PFSK-1 (cell line): ENCODE measurements at regions not wholly inside any gene's neighbourhood (a gene's known extent, or its start where the extent isn't known, plus 50 kb on each side); places are given as distances from the start of the nearest gene placed in this dataset.

Experiments
- FOXP2 ChIP-seq: optimal IDR thresholded peaks from 2 replicates; pipeline ENCODE3; 2011; ENCODE audit warnings: borderline replicate concordance, control low read depth, inconsistent platforms; ENCODE audit not compliant: insufficient read depth; ENCODE audit errors: extremely low read length, extremely low read depth
- POLR2AphosphoS5 ChIP-seq: IDR thresholded peaks from 2 replicates; pipeline ENCODE4 v1.6.1; 2012; ENCODE audit warnings: low read depth, mild to moderate bottlenecking, control low read depth, low read length, moderate library complexity
- SIN3A ChIP-seq: IDR thresholded peaks from 2 replicates; pipeline ENCODE4 v1.6.1; 2012; ENCODE audit warnings: mild to moderate bottlenecking, low read length, moderate library complexity, borderline replicate concordance; ENCODE audit not compliant: insufficient read depth
- TAF1 ChIP-seq: IDR thresholded peaks from 2 replicates; pipeline ENCODE4 v1.6.1; 2012; ENCODE audit warnings: low read length, control low read depth, borderline replicate concordance; ENCODE audit not compliant: insufficient read depth
- TF ChIP-seq, protein P1 (sequence below), 2 experiments: IDR thresholded peaks; 2 replicates each; pipeline versions ENCODE4 v1.6.1 to v1.8.0; 2011 to 2012; ENCODE audit warnings: low read depth in 2 of 2, low read length in 2 of 2, control low read depth in 1 of 2, inconsistent platforms in 1 of 2, mild to moderate bottlenecking in 1 of 2, moderate library complexity in 1 of 2; ENCODE audit not compliant: insufficient read depth in 1 of 2

DNA sequence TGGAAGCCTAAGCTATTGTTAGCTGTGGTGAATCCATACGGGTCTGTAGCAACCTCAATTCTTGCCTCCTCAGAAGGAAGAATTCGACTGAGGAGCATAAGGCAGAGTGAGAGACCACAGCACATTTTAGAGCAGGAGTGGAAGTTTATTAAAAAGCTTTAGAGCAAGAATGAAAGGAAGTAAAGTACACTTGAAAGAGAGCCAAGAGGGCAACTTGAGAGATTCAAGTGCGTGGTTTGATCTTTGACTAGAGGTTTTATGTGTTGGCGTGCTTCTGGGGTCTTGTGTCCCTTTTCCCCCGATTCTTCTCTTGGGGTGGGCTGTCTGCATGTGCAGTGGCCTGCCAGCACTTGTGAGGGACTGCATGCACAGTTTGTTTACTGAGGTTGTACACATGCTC lies 880.6 kb upstream of the INTU start:
- TF ChIP-seq SIN3A = no peak
- no peak for TF ChIP-seq FOXP2
- TF ChIP-seq, protein P1, sequence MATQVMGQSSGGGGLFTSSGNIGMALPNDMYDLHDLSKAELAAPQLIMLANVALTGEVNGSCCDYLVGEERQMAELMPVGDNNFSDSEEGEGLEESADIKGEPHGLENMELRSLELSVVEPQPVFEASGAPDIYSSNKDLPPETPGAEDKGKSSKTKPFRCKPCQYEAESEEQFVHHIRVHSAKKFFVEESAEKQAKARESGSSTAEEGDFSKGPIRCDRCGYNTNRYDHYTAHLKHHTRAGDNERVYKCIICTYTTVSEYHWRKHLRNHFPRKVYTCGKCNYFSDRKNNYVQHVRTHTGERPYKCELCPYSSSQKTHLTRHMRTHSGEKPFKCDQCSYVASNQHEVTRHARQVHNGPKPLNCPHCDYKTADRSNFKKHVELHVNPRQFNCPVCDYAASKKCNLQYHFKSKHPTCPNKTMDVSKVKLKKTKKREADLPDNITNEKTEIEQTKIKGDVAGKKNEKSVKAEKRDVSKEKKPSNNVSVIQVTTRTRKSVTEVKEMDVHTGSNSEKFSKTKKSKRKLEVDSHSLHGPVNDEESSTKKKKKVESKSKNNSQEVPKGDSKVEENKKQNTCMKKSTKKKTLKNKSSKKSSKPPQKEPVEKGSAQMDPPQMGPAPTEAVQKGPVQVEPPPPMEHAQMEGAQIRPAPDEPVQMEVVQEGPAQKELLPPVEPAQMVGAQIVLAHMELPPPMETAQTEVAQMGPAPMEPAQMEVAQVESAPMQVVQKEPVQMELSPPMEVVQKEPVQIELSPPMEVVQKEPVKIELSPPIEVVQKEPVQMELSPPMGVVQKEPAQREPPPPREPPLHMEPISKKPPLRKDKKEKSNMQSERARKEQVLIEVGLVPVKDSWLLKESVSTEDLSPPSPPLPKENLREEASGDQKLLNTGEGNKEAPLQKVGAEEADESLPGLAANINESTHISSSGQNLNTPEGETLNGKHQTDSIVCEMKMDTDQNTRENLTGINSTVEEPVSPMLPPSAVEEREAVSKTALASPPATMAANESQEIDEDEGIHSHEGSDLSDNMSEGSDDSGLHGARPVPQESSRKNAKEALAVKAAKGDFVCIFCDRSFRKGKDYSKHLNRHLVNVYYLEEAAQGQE (IDR thresholded peaks at IDR 0.05; ENCODE audit: insufficient read depth in 1 of 2, low read depth in 2 of 2, low read length in 2 of 2) = no peak
- TF ChIP-seq POLR2AphosphoS5 = no peak
- TF ChIP-seq TAF1 = no peak

DNA sequence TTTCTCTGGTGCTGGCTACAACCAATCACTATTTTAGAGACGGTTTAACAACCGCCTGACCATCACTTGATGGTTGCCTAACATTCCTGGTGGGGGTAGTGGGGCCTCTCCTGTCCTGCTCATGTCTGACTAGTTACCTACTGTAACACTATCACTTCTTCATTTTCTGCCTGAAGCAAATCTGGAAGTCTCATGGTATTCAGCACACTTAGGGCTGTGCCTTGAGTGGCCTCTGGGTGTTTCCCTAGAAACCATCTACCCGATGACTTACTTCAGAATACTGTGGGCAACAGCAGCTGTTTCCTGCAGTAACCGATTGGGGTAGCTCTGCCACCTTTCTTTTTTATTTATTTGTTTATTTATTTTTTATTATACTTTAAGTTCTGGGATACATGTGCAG lies 880.1 kb upstream of the INTU start:
- TF ChIP-seq POLR2AphosphoS5 = no peak
- TF ChIP-seq FOXP2 = no peak
- no peak for TF ChIP-seq SIN3A
- TF ChIP-seq TAF1 = no peak
- TF ChIP-seq, protein P1 (IDR thresholded peaks at IDR 0.05; ENCODE audit: insufficient read depth in 1 of 2, low read depth in 2 of 2, low read length in 2 of 2) = no peak

DNA sequence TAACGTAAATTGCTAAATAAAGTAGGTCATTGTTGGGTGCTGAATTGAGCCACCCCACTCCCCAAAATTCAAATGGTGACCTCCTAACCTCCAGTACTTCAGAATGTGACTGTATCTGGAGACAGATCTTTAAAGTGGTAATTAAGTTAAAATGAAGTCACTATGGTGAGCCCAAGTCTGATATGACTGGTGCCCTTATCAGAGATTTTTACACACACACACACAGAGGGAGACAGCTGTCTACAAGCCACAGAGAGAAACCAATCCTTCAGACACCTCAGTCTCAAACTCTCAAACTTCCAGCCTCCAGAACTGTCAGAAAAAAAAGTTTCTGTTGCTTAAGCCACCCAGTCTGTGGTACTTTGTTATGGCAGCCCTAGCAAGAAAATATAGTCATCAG lies 879.2 kb upstream of the INTU start:
- TF ChIP-seq TAF1 (no peak), FOXP2 (no peak), POLR2AphosphoS5 (no peak), SIN3A (no peak)
- TF ChIP-seq, protein P1 (IDR thresholded peaks at IDR 0.05; ENCODE audit: insufficient read depth in 1 of 2, low read depth in 2 of 2, low read length in 2 of 2) = no peak

DNA sequence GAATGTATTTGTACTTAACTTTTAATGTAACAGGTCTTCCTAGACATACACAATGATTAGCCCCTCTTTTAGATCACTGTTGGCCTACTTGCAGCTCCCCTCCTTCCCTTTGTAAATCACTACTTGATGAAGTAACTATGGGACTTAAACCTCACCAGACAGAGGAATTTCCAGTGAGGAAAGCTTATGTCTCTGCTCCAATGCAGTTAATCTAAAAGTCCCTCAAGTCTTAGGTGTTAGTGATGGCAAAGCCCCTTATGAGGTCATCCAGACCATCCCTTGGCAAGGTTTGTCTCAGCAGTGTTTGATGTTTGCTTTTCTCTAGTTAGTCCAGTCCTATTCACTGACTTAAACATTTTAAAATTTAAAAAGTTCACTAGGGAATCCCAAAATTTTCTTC lies 877.3 kb upstream of the INTU start:
- no peak for TF ChIP-seq FOXP2
- no peak for TF ChIP-seq TAF1
- TF ChIP-seq, protein P1 (IDR thresholded peaks at IDR 0.05; ENCODE audit: insufficient read depth in 1 of 2, low read depth in 2 of 2, low read length in 2 of 2) = no peak
- TF ChIP-seq SIN3A = no peak
- no peak for TF ChIP-seq POLR2AphosphoS5

DNA sequence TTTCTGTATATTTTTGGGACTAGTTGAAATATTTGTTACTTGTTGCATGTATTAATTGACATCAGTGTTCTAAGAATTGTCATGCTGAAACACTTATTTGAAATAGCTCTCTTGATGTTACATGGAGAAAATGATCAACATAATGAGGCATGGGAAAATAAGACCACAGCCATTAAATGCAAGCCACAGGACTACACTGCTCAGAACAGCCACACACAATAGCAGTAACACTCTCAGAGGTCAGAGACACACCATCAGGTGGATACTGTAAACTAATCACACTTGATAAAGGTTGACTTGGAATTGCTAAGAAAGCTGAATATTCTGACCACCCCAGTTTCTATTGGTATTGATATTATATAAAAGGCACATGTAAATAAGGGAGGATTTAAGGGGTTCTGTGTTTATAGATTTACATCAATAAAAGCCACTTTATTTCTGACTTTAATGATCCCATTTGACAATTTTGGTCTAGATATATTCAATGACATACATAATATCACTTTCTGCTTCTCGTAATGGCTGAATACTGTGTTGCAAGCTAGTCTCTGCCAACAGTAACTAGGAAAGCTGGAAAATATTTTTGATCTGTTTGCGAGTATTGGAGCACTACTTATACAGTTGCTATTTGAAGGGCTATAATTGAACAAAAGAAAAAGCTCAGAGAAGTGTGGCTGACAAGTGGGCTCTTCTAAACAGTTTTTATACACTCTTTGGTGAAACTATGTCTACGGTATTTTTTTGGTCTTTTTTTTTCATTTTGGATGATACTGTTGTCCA lies 876.5 kb upstream of the INTU start:
- TF ChIP-seq, protein P1 (IDR thresholded peaks at IDR 0.05; ENCODE audit: insufficient read depth in 1 of 2, low read depth in 2 of 2, low read length in 2 of 2) = no peak
- TF ChIP-seq SIN3A (no peak), TAF1 (no peak), POLR2AphosphoS5 (no peak), FOXP2 (no peak)
